GM21390 (cell line): ENCODE measurements at regions not wholly inside any gene's neighbourhood (a gene's known extent, or its start where the extent isn't known, plus 50 kb on each side); places are given as distances from the start of the nearest gene placed in this dataset.
"Not testable (repeated sequence)": the region's sequence is repeated elsewhere in the genome, so short reads cannot be mapped to it uniquely, and the experiment has no call there.

ENCODE experiments used
- ATAC-seq: cut with Tn5 transposase; IDR thresholded peaks from one replicate; pipeline ENCODE4 v1.9.1; 2021; ENCODE audit not compliant: unreplicated experiment

- no peak for ATAC-seq
Observed at GRCh38 chr12:33041562-33041961, 145.0 kb upstream of the PKP2 start.

GRCh38 chr12:33033999-33034398 lies 137.4 kb upstream of the PKP2 start:
- not testable (repeated sequence) for ATAC-seq

DNA sequence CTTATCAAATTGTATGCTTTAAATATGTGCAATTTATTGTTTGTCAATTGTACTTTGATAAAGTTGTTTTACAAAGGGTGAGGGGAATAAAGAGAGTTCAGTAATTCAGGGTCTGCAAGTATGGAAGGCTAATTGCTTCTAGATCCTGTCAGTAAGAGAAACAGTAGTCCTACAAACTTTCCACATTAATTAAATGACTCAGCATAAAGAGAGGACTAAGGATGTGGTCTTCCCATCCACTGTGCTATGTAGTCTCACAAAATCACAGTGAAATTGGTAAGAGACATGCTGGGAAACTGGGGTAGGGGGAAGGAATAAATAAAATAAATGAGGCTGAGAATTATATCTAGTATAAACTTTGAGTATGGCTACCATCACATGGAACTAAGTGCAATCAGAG lies 130.2 kb upstream of the PKP2 start:
- no peak for ATAC-seq

DNA sequence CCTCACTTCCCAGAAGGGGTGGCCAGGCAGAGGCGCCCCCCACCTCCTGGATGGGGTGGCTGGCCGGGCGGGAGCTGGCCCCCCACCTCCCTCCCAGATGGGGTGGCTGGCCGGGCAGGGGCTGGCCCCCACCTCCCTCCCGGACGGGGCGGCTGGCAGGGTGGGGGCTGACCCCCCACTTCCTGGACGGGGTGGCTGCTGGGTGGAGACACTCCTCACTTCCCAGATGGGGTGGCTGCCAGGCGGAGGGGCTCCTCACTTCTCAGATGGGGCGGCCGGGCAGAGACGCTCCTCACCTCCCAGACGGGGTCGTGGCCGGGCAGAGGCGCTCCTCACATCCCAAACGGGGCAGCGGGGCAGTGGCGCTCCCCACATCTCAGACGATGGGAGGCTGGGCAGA lies 126.1 kb upstream of the PKP2 start:
- not testable (repeated sequence) for ATAC-seq

DNA sequence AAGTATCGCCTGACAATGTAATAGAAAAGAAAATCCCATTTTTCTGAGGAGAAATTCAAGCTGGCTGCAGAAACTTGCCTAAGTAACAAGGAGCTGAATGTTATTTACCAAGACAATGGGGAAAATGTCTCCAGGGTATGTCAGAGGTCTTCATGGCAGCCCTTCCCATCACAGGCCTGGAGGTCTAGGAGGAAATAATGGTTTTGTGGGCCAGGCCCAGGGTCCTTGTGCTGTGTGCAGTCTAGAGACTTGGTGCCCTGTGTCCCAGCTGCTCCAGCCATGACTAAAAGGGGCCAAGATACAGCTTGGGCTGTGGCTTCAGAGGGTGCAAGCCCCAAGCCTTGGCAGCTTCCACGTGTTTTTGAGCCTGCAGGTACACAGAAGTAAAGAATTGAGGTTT lies 120.5 kb upstream of the PKP2 start:
- not testable (repeated sequence) for ATAC-seq

DNA sequence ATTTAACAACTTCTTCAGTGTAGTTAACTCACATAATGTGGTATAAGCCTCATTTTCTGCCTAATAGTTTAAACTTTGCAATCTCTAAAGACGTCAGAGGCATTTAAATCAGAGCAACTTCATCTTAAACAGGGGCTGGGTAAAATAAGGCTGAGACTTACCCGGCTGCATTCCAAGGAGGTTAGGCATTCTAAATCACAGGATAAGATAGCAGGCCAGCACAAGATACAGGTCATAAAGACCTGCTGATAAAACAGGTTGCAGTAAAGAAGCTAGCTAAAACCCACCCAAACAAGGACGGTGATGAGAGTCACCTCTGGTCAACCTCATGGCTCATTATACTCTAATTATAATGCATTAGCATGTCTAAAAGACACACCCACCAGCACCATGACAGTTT lies 115.6 kb upstream of the PKP2 start:
- no peak for ATAC-seq

GRCh38 chr12:33006106-33006505 lies 109.5 kb upstream of the PKP2 start:
- no peak for ATAC-seq

- no peak for ATAC-seq
Observed at GRCh38 chr12:33000016-33000415, 103.4 kb upstream of the PKP2 start.

GRCh38 chr12:32997471-32997870 lies 100.9 kb upstream of the PKP2 start:
- ATAC-seq: no peak

- no peak for ATAC-seq
Observed at GRCh38 chr12:32995623-32996022, 99.0 kb upstream of the PKP2 start.

DNA sequence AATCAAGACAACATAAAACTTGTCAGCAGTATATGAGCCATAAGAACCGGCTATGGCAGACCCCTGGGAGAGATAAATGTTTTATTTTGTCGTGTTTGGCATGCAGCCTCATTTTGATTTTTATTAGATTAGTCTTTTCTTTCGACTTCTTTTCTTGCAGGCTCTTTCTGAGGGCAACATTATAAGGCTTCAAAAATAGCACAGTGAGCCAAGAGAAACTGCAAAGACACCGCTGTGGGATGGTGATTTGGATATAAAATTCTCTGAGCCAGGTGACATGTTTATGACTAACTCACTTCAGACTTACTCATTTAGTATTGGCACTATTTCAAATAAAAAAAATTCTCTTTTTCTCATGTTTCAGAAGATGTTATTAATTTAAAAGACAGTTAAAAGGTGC lies 96.8 kb upstream of the PKP2 start:
- no peak for ATAC-seq

DNA sequence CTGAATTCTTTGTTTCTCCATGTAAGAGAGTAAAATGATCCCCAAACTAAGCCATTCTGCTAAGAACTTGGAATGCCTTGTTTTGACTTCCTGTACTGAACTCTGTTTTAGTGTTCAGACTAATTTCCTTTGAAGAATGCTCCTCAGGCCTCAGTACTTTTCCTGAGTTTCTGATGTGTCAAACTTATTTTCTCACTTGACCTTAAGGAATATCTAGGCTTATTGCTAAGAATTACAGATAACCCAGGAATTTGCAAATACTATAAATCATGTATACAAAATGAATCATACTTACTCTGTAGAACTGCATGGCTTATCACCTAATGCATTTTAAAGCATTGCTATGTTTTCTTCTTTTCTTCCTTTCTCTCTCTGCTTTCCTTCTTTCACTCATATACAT lies 93.1 kb upstream of the PKP2 start:
- ATAC-seq: no peak

DNA sequence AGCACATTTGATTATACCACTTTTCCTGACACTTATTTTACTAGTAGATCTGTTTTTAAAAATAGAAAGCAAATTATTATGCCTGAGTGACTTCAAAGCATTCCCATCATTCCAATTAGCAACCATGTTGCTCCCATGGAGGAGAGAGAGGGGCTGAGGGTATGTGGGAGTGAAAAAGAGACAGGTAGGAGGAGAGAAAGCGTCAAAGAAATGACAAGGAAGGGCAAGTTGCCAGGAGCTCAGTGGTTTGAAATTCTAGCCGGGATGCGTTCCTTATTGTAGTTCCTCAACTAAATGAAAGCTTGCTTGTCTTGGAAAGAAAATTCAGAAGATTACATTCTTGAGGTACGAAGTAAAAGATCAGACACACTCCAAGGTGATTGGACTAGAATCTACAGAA lies 92.4 kb upstream of the PKP2 start:
- no peak for ATAC-seq

- ATAC-seq: no peak
Observed at GRCh38 chr12:32987512-32987911, 90.9 kb upstream of the PKP2 start.

DNA sequence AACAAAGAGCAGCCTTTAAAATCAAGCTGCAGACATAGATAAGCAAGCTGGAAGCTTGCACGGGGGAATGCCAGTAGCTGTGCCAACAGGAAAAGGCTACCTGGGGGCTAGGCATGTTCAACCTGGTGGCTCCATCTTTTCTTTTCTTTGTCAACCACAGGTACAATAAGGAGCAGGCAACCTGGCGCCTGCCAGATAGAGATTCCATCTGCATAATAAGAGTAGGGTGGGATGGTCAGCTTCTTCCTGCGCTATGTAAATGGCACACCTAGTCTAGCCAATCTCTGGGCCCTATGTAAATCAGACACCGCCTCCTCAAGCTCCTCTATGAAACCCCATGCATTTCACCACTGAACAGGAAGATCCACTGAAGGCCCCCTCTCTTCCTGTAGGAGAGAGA lies 87.4 kb upstream of the PKP2 start:
- no peak for ATAC-seq

DNA sequence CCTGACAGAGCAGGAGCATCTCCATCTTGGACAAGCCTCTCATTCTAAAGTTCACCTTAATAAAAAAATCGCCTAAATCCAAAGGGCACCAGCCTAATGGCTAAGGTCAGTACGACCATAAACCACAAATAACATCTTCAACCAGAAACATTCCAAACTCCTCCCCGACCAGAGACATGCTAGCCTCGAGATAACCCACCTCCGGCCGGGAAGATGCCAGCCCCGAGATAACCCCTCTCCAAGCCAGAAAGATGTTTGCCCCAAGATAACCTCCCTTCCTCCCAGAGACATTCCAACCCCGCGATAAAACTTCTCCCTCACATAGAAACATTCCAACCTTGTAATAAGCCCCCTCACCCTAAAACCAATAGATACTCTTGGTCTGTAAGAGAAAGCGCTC lies 86.8 kb upstream of the PKP2 start:
- ATAC-seq: no peak

GRCh38 chr12:32981139-32981538 lies 84.6 kb upstream of the PKP2 start:
- ATAC-seq: no peak

DNA sequence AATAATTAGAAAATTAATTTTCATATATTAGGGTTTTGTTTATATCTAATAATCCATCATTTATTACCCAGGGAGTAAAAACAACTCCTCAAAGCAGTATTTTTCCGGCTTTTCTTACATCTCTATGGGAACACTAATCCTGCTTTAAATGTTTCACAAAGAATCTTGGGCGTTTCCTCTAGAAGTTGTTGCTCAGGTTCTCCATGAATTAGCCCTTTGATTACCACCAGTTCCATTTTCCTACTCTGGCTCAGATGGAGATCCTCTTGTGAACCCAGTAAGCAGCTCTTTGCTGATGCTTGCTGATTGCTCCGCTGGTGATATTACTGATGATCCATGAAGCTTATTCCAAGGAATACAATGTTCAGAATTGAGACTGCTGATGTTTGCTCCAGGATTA lies 78.5 kb upstream of the PKP2 start:
- no peak for ATAC-seq

DNA sequence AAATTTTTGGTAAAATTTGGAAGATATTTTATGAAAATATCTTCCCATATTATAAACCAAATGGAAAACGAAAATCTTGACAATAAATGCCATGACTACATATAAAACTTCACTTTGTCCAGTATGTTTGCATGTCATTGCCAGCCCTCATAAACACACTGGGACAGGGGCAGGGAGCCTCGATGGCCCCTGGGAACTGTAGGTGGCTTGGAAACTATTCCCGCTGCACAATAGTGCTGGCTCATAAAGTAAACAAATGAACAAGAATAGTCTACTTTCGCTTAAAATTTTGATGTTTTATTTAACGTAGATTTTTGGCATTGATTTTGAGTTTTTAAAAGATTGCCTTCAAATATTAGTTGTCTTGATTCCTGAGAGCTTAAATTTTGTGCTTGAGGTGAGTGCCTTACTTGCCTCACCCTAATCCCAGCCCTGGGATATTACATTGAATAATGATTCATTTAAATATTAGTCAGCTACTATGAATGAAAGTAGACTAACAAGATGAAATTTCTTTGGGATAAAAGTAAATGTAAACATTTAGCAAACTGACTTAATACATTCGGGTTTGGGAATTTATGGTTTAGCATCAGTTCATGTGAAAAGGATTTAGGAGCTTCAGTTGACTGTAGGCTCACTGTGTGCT lies 74.0 kb upstream of the PKP2 start:
- ATAC-seq: no peak

GRCh38 chr12:32964981-32965585 lies 68.5 kb upstream of the PKP2 start:
- no peak for ATAC-seq

DNA sequence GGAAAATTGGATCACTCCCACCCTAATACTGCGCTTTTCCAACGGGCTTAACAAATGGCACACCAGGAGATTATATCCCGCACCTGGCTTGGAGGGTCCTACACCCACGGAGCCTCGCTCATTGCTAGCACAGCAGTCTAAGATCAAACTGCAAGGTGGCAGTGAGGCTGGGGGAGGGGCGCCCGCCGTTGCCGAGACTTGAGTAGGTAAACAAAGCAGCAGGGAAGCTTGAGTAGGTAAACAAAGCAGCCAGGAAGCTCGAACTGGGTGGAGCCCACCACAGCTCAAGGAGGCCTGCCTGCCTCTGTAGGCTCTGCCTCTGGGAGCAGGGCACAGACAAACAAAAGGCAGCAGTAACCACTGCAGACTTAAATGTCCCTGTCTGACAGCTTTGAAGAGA lies 59.8 kb upstream of the PKP2 start:
- ATAC-seq: not testable (repeated sequence)

DNA sequence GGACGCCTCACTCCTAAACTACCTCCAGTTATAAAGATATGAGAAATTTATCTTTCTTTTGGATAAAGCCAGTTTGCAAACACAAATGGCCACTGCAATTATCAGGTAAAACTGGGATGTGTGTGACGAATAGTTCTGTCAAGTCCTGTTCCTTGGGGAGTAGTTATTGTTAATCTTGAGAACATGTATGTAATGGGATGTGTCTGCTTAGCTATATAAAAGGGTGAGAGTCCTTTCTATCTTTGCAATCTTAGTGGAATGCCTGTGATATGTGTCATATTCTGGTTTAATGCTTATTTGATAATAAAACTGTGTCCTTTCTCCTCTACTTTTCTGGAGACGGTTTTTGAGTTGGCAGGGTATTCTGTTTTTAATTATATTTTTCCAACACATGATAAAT lies 56.1 kb upstream of the PKP2 start:
- no peak for ATAC-seq

- ATAC-seq: no peak
Observed at GRCh38 chr12:32949815-32950214, 53.2 kb upstream of the PKP2 start.
